ENCODE measurements at regions not wholly inside any gene's neighbourhood (a gene's known extent, or its start where the extent isn't known, plus 50 kb on each side); places are given as distances from the start of the nearest gene placed in this dataset.

- TF ChIP-seq CTCF (IDR thresholded peaks at IDR 0.05) = no peak
Observed at GRCh38 chr3:5296362-5296761, 108.9 kb downstream of the EDEM1 start.

GRCh38 chr3:5297895-5298294 lies 110.4 kb downstream of the EDEM1 start:
- no peak for TF ChIP-seq CTCF (IDR thresholded peaks at IDR 0.05)

GRCh38 chr3:5298453-5298852 lies 110.9 kb downstream of the EDEM1 start:
- TF ChIP-seq CTCF (IDR thresholded peaks at IDR 0.05) = no peak

DNA sequence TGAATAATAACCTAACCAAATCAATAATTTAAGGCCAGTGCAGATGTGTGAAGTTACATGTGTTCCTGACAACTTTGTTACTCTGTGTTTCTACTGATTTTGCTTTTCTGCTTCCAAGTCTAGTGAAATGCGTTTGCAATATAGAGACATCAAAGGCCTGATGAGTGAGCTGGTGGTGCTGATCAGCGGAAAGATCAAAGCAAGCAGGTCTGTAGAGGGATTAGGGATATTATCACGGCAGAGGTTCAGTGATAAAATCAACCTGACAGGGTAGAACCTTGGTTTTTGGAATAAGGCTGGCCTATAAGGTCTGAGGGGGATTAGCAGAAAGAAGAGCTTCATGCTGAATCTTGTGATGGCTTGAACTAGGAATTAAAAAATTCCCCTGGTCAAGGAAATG lies 111.7 kb downstream of the EDEM1 start:
- TF ChIP-seq CTCF (IDR thresholded peaks at IDR 0.05) = no peak

- no peak for TF ChIP-seq CTCF (IDR thresholded peaks at IDR 0.05)
Observed at GRCh38 chr3:5300638-5301037, 113.1 kb downstream of the EDEM1 start.

- no peak for TF ChIP-seq CTCF (IDR thresholded peaks at IDR 0.05)
Observed at GRCh38 chr3:5301651-5302297, 114.3 kb downstream of the EDEM1 start.

DNA sequence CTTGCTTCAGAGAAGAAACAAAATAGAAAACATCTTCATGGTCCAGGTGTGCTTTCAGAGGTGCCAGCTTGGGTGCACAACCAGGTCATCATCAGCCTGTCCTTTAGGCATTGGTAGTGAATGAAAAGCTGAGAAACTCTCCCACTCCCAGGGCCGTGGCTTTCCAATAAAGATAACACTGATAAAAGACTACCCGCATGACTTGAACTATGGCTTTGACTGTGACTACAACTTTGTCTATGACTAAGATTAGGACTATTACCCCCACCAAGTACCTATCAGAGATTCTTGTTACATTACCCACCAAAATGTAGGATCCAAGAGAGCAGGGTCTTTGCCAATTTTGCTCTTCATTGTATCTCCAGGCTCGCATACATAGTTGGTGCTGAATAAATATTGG lies 115.2 kb downstream of the EDEM1 start:
- no peak for TF ChIP-seq CTCF (IDR thresholded peaks at IDR 0.05)

DNA sequence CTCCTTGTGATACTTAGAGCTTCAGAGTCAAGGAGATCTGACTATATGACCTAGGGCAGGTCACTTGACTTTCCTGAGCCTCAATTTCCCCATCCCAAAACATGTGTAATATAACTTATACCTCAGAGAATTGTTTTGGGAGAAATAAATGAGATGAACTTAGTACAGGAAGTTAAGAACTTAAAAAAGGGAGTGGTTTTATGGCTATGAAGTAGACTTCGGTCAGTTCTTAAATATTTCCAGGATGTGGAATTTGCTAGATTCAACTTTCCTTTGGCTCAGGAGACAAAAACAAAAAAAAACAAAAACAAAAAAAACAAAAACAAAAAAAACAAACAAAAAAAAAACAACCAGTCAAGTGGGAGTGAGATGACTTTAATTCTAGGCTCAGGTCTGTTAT lies 116.7 kb downstream of the EDEM1 start:
- no peak for TF ChIP-seq CTCF (IDR thresholded peaks at IDR 0.05)
